Ramos (cell line): ENCODE measurements at regions not wholly inside any gene's neighbourhood (a gene's known extent, or its start where the extent isn't known, plus 50 kb on each side); places are given as distances from the start of the nearest gene placed in this dataset.

ENCODE experiments used
- in situ Hi-C: fragments of 300-500 bp; cut with MboI; formaldehyde crosslinking; loops from one replicate; pipeline ENCODE4 v1.14.3; 2022; ENCODE audit warnings: low sequenced_read_pairs; ENCODE audit not compliant: unreplicated experiment

GRCh38 chr6:168722397-168722796, 281.4 kb downstream of the SMOC2 start:
- in situ Hi-C loops: no loop called here

DNA sequence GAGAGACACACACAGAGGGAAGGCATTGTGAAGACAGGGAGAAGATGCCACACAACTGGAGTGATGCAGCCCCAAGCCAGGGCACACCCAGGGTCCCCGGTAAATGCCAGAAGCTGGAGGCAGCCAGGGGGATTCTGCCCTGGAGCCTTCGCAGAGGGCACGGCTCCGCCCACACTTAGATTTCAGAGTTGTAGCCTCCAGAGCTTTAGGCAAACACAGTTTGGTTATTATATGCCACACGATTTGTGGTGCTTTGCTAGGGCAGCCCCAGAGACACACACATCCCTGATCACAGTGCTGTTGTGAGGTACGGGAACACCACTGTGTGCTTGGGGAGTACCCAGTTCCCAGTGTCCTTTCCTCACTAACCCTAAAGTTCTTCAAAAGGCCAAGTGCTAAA, 280.6 kb downstream of the SMOC2 start:
- in situ Hi-C loops: no loop called here

GRCh38 chr6:168719901-168720300, 278.9 kb downstream of the SMOC2 start:
- in situ Hi-C loops: no loop called here

DNA sequence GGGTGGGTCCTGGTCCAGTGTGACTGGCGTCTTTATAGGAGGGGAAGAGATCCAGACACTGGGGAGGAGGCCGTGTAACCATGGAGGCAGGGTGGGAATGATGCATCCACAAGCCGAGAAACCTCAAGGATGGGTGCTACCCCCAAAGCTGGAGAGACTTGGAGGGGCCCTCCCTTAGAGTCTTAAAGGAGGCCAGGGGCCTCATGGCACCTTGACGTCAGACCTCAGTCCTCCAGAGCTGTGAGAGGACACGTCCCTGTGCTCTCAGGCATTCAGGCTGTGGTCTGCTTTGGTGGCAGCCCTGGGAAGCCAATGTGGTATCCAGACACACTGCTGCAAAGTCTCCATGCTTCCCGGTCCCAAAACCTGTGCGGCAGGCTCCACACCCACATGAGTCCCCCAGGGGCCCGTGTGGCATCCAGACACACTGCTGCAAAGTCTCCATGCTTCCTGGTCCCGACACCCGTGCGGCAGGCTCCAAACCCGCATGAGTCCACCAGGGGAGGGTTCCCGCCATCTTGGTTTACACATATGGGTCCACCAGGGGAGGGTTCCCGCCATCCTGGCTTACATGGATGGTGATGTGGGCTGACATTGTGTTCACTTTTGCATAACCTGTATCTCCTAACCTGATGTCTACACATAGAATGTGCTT, 278.0 kb downstream of the SMOC2 start:
- in situ Hi-C loops: no loop called here
